IMR-90 (cell line): ENCODE measurements at regions not wholly inside any gene's neighbourhood (a gene's known extent, or its start where the extent isn't known, plus 50 kb on each side); places are given as distances from the start of the nearest gene placed in this dataset.

Source experiments
- ATAC-seq: fragments of 200-7000 bp; cut with Tn5 transposase; 2 replicates; pipeline ENCODE4 v1.9.1; 2020; ENCODE audit warnings: low read depth, mild to moderate bottlenecking, moderate library complexity
- BruUV-seq: library from RNA; stranded (reverse); fragments of 400-500 nt; replicated peaks from 2 replicates; lab custom pipeline; 2021; lab: Mats Ljungman, UMichigan
- CTCF ChIA-PET: fragments of 300-600 bp; formaldehyde crosslinking; extraction: SDS; loops from one replicate; lab custom pipeline; 2021; ENCODE audit warnings: antibody characterized with exemption; lab: Yijun Ruan, JAX
- POLR2A ChIA-PET: fragments of 300-600 bp; sonication (Branson Sonifier 250); formaldehyde crosslinking; loops from one replicate; lab custom pipeline; 2022; ENCODE audit warnings: antibody characterized with exemption; ENCODE audit not compliant: unreplicated experiment; lab: Charles Lee
- DNase-seq: peaks from one replicate; pipeline ENCODE4 v3.0.0; 2013
- H2AFZ ChIP-seq: replicated peaks from 2 replicates; pipeline ENCODE3; 2013; ENCODE audit warnings: low read length, mild to moderate bottlenecking; ENCODE audit not compliant: poor library complexity
- H2AK5ac ChIP-seq: 2 replicates; pipeline ENCODE4 v1.6.1; 2013; ENCODE audit warnings: low read depth, low read length, inconsistent platforms
- H2AK9ac ChIP-seq: replicated peaks from 2 replicates; pipeline ENCODE3; 2013; ENCODE audit warnings: mild to moderate bottlenecking, low read depth, low read length, moderate library complexity; ENCODE audit not compliant: poor library complexity
- H2BK120ac ChIP-seq: 2 replicates; pipeline ENCODE4 v1.6.1; 2013; ENCODE audit warnings: low read depth, low read length, inconsistent platforms
- H2BK15ac ChIP-seq: 3 replicates; pipeline ENCODE4 v1.6.1; 2013; ENCODE audit warnings: low read depth, low read length, inconsistent platforms
- H2BK20ac ChIP-seq: 2 replicates; pipeline ENCODE4 v1.6.1; 2013; ENCODE audit warnings: low read depth, mild to moderate bottlenecking, inconsistent platforms, low read length, moderate library complexity
- H2BK5ac ChIP-seq: 2 replicates; pipeline ENCODE4 v1.6.1; 2013; ENCODE audit warnings: mild to moderate bottlenecking, low read depth, low read length, inconsistent platforms; ENCODE audit not compliant: poor library complexity, severe bottlenecking
- H3K14ac ChIP-seq: replicated peaks from 2 replicates; pipeline ENCODE4 v1.6.1; 2013; ENCODE audit warnings: low read depth, low read length, inconsistent platforms
- H3K18ac ChIP-seq: 2 replicates; pipeline ENCODE4 v1.6.1; 2013; ENCODE audit warnings: low read depth, low read length, control low read depth
- H3K23ac ChIP-seq: 2 replicates; pipeline ENCODE4 v1.6.1; 2013; ENCODE audit warnings: low read depth, low read length, inconsistent platforms
- H3K27ac ChIP-seq: 2 replicates; pipeline ENCODE4 v1.5.1; 2013; ENCODE audit warnings: mild to moderate bottlenecking, control low read depth, low read length; ENCODE audit not compliant: insufficient read depth
- H3K27me3 ChIP-seq: 2 replicates; pipeline ENCODE4 v1.6.1; 2013; ENCODE audit warnings: low read length; ENCODE audit not compliant: control insufficient read depth, insufficient read depth
- H3K36me3 ChIP-seq: 2 replicates; pipeline ENCODE4 v1.6.1; 2013; ENCODE audit warnings: low read length, mixed read lengths; ENCODE audit not compliant: control insufficient read depth, insufficient read depth
- H3K4ac ChIP-seq: 2 replicates; pipeline ENCODE4 v1.6.1; 2013; ENCODE audit warnings: low read depth, low read length, inconsistent platforms
- H3K4me1 ChIP-seq: 2 replicates; pipeline ENCODE4 v1.6.1; 2013; ENCODE audit warnings: low read length, mixed read lengths; ENCODE audit not compliant: control insufficient read depth, insufficient read depth
- H3K4me2 ChIP-seq: 2 replicates; pipeline ENCODE4 v1.6.1; 2013; ENCODE audit warnings: low read depth, mild to moderate bottlenecking, control low read depth, low read length, moderate library complexity
- H3K4me3 ChIP-seq: 2 replicates; pipeline ENCODE4 v1.5.1; 2013; ENCODE audit warnings: low read depth, mild to moderate bottlenecking, control low read depth, low read length, moderate library complexity; ENCODE audit not compliant: insufficient read depth
- H3K56ac ChIP-seq: 2 replicates; pipeline ENCODE4 v1.6.1; 2013; ENCODE audit warnings: low read length, inconsistent platforms; ENCODE audit not compliant: insufficient read depth; ENCODE audit errors: extremely low read depth
- H3K79me1 ChIP-seq, 2 experiments: 2 replicates each; pipeline ENCODE4 v1.6.1; 2013; ENCODE audit warnings: low read length in 2 of 2, inconsistent platforms in 1 of 2, low read depth in 1 of 2
- H3K9ac ChIP-seq: 2 replicates; pipeline ENCODE4 v1.6.1; 2013; ENCODE audit warnings: low read depth, low read length, control low read depth
- H3K9me1 ChIP-seq: 2 replicates; pipeline ENCODE4 v1.6.1; 2013; ENCODE audit warnings: low read length, inconsistent platforms; ENCODE audit not compliant: insufficient read depth
- H3K9me3 ChIP-seq: 2 replicates; pipeline ENCODE4 v1.6.1; 2013; ENCODE audit warnings: low read length; ENCODE audit not compliant: control insufficient read depth, insufficient read depth
- H4K20me1 ChIP-seq: 2 replicates; pipeline ENCODE4 v1.6.1; 2013; ENCODE audit warnings: low read length, inconsistent platforms; ENCODE audit not compliant: insufficient read depth
- H4K5ac ChIP-seq: 2 replicates; pipeline ENCODE4 v1.6.1; 2013; ENCODE audit warnings: mild to moderate bottlenecking, low read depth, low read length, control low read depth
- H4K8ac ChIP-seq, 2 experiments: 2 replicates each; pipeline ENCODE4 v1.6.1; 2013; ENCODE audit warnings: low read depth in 2 of 2, low read length in 2 of 2, control low read depth in 1 of 2, inconsistent platforms in 1 of 2
- H4K91ac ChIP-seq: 2 replicates; pipeline ENCODE4 v1.6.1; 2013; ENCODE audit warnings: low read depth, low read length, inconsistent platforms; ENCODE audit not compliant: insufficient read depth
- CEBPB ChIP-seq: IDR thresholded peaks from 2 replicates; pipeline ENCODE4 v1.6.1; 2012; ENCODE audit warnings: low read depth, low read length, improper control_type of control experiment
- ELK1 ChIP-seq: fragments of 150-350 bp; IDR thresholded peaks from 2 replicates; pipeline ENCODE4 v1.6.1; 2016; ENCODE audit warnings: low read depth, mild to moderate bottlenecking, low read length, moderate library complexity, borderline replicate concordance
- FOS ChIP-seq: fragments of 150-350 bp; IDR thresholded peaks from 2 replicates; pipeline ENCODE4 v1.6.1; 2016; ENCODE audit warnings: low read depth, low read length
- MAFK ChIP-seq: IDR thresholded peaks from 2 replicates; pipeline ENCODE4 v1.6.1; 2012; ENCODE audit warnings: low read depth, low read length, improper control_type of control experiment
- MXI1 ChIP-seq: IDR thresholded peaks from 2 replicates; pipeline ENCODE4 v1.6.1; 2012; ENCODE audit warnings: low read depth, mild to moderate bottlenecking, low read length, moderate library complexity, borderline replicate concordance
- NFE2L2 ChIP-seq: fragments of 150-350 bp; IDR thresholded peaks from 2 replicates; pipeline ENCODE4 v1.6.1; 2016; ENCODE audit warnings: low read depth, mild to moderate bottlenecking, low read length
- RCOR1 ChIP-seq: IDR thresholded peaks from 2 replicates; pipeline ENCODE4 v1.6.1; 2012; ENCODE audit warnings: mild to moderate bottlenecking, low read length, improper control_type of control experiment; ENCODE audit not compliant: insufficient replicate concordance
- WGBS, 2 experiments: methylation state at CpG; one replicate each; pipeline versions ENCODE4 v1.1.5 to v1.1.7; 2013; ENCODE audit warnings: missing lambda C conversion rate in 2 of 2; ENCODE audit not compliant: insufficient read length in 1 of 2; ENCODE audit errors: extremely low coverage in 2 of 2; 5-methylcytosine and 5-hydroxymethylcytosine counted together
- dilution Hi-C: fragments of 300-500 bp; cut with HindIII; formaldehyde crosslinking; loops from one replicate; pipeline ENCODE4 v1.14.3; 2018; ENCODE audit warnings: low sequenced_read_pairs; ENCODE audit not compliant: unreplicated experiment
- in situ Hi-C: fragments of 300-500 bp; cut with MboI; formaldehyde crosslinking; loops from 3 replicates; pipeline ENCODE4 v1.14.3; 2019; ENCODE audit warnings: low sequenced_read_pairs, inconsistent platforms, mixed read lengths
- intact Hi-C: fragments of 100-400 bp; cut with micrococcal nuclease; formaldehyde crosslinking; loops from 2 replicates; pipeline ENCODE4 v1.10.0; 2022

- Histone ChIP-seq H3K4ac (no peak overlapping the region), H2BK5ac (no peak overlapping the region), H3K18ac (no peak overlapping the region), H3K9ac (no peak overlapping the region), H2AK9ac (no peak overlapping the region), H2AK5ac (no peak overlapping the region), H4K91ac (no peak overlapping the region), H3K4me3 (no peak overlapping the region), H3K4me2 (no peak overlapping the region), H4K8ac (no peak overlapping the region), H3K56ac (no peak overlapping the region), H3K9me3 (peaks cover 15% of the 10 kb centered on the region), H3K36me3 (no peaks in the 10 kb centered on the region), H3K4me1 (no peaks in the 10 kb centered on the region), H4K20me1 (no peaks in the 10 kb centered on the region), H2AFZ (no peak overlapping the region), H3K14ac (no peak overlapping the region), H3K23ac (no peak overlapping the region), H2BK20ac (no peak overlapping the region), H3K27ac (no peak overlapping the region), H3K79me1 (no peaks in the 10 kb centered on the region), H2BK15ac (no peak overlapping the region), H3K9me1 (no peaks in the 10 kb centered on the region), H4K5ac (no peak overlapping the region), H2BK120ac (no peak overlapping the region), H3K27me3 (no peaks in the 10 kb centered on the region)
- no peak for ATAC-seq
- WGBS, 2 experiments, result no CpG with 5 or more reads among the region's 6 CpGs
- intact Hi-C loops, result no loop called here
- ChIA-PET CTCF (no interaction called here), POLR2A (no interaction called here)
- BruUV-seq, result no TSS peak
- in situ Hi-C loops, result no loop called here
- dilution Hi-C loops, result no loop called here
- DNase-seq, result no peak
- TF ChIP-seq ELK1 (no peak), RCOR1 (no peak), MAFK (no peak), FOS (no peak), CEBPB (no peak), MXI1 (no peak), NFE2L2 (no peak)
These were observed 315.2 kb upstream of the ATP10B start for GRCh38 chr5:161167016-161167767.
